PC-9 (cell line): ENCODE measurements at regions not wholly inside any gene's neighbourhood (a gene's known extent, or its start where the extent isn't known, plus 50 kb on each side); places are given as distances from the start of the nearest gene placed in this dataset.

Source experiments
- BruUV-seq: library from RNA; stranded (reverse); fragments of 400-500 nt; replicated peaks from 2 replicates; lab custom pipeline; 2021; lab: Mats Ljungman, UMichigan
- CTCF ChIA-PET: fragments of 300-600 bp; sonication (Branson Sonifier 250); formaldehyde crosslinking; loops from one replicate; lab custom pipeline; 2022; ENCODE audit warnings: antibody characterized with exemption; lab: Charles Lee
- POLR2A ChIA-PET: fragments of 300-600 bp; sonication (Branson Sonifier 250); formaldehyde crosslinking; loops from one replicate; lab custom pipeline; 2022; ENCODE audit warnings: antibody characterized with exemption; ENCODE audit not compliant: unreplicated experiment; lab: Charles Lee
- DNase-seq, 2 experiments: peaks; one replicate each; pipeline versions ENCODE4 v3.0.0 to v3.0.0-alpha.2; 2015 to 2022; ENCODE audit warnings: mixed read lengths in 1 of 2
- H2AFZ ChIP-seq: fragments of 200-600 bp; sonication (generic); 2 replicates; pipeline ENCODE4 v1.8.1; 2017; ENCODE audit warnings: antibody characterized with exemption
- H3F3A ChIP-seq: fragments of 200-600 bp; sonication (generic); 2 replicates; pipeline ENCODE4 v1.8.1; 2017; ENCODE audit warnings: antibody characterized with exemption, mild to moderate bottlenecking, low read depth; ENCODE audit not compliant: insufficient read depth
- H3K27ac ChIP-seq: fragments of 200-600 bp; sonication (generic); 2 replicates; pipeline ENCODE4 v1.6.1; 2016; ENCODE audit warnings: mixed run types
- H3K27me3 ChIP-seq: fragments of 200-600 bp; sonication (generic); 2 replicates; pipeline ENCODE4 v1.6.1; 2016; ENCODE audit warnings: low read depth, mixed run types; ENCODE audit not compliant: insufficient read depth
- H3K36me3 ChIP-seq: fragments of 200-600 bp; sonication (generic); 2 replicates; pipeline ENCODE4 v1.6.1; 2016; ENCODE audit warnings: low read depth, mixed run types
- H3K4me1 ChIP-seq: fragments of 200-600 bp; sonication (generic); replicated peaks from 2 replicates; pipeline ENCODE4 v1.6.1; 2016; ENCODE audit warnings: mixed run types; ENCODE audit not compliant: insufficient read depth
- H3K4me2 ChIP-seq: fragments of 200-600 bp; sonication (generic); 2 replicates; pipeline ENCODE4 v1.6.1; 2017; ENCODE audit warnings: mixed run types
- H3K4me3 ChIP-seq: fragments of 200-600 bp; sonication (generic); 2 replicates; pipeline ENCODE4 v1.6.1; 2016; ENCODE audit warnings: mixed run types
- H3K79me2 ChIP-seq: fragments of 200-600 bp; sonication (generic); 2 replicates; pipeline ENCODE4 v1.6.1; 2017; ENCODE audit warnings: low read depth, mixed run types
- H3K9me2 ChIP-seq: fragments of 200-600 bp; sonication (generic); 2 replicates; pipeline ENCODE4 v1.8.1; 2017; ENCODE audit warnings: mild to moderate bottlenecking; ENCODE audit not compliant: insufficient read depth
- H3K9me3 ChIP-seq: fragments of 200-600 bp; sonication (generic); 2 replicates; pipeline ENCODE4 v1.8.1; 2016; ENCODE audit warnings: low read depth; ENCODE audit not compliant: insufficient read depth
- H4K20me1 ChIP-seq: fragments of 200-600 bp; sonication (generic); 2 replicates; pipeline ENCODE4 v1.8.1; 2017; ENCODE audit not compliant: insufficient read depth
- CTCF ChIP-seq: fragments of 200-600 bp; sonication (generic); conservative IDR thresholded peaks from 2 replicates; pipeline ENCODE4 v1.6.1; 2017; ENCODE audit warnings: mixed run types, antibody characterized with exemption, mild to moderate bottlenecking, moderate library complexity
- EZH2 ChIP-seq: fragments of 200-600 bp; sonication (generic); IDR thresholded peaks from 2 replicates; pipeline ENCODE4 v1.8.0; 2017; ENCODE audit warnings: antibody characterized with exemption, low read depth
- intact Hi-C: fragments of 100-400 bp; cut with micrococcal nuclease; formaldehyde crosslinking; loops from one replicate; pipeline ENCODE4 v1.10.0; 2022; ENCODE audit not compliant: unreplicated experiment

DNA sequence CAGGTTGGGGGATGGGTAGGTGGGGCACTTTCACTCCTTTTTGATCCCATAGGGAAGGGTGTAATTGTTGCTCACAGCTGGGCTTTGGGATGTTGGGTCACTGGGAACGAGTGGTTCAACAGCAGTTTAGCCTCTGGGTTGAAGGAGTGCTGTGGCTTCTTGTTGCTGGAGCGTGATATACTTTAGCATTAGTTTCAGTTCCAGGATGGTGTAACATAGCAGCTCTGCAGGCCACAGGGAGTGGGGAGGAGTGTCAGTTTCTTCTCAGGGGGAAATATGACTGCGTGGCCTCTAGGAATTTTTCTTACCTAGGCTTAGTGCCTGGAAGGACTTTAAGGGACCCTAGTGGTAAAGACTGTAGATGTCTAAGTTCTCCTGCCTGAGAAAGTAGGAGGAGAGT lies 1105.3 kb upstream of the TMPRSS15 start:
- CTCF ChIA-PET = no interaction called here

GRCh38 chr21:19510057-19510456 lies 1106.5 kb upstream of the TMPRSS15 start:
- no TSS peak for BruUV-seq

More for the DNA sequence above, 1105.3 kb upstream of the TMPRSS15 start:
- Histone ChIP-seq H3K4me2 (no peak overlapping the region), H3K36me3 (no peaks in the 10 kb centered on the region), H2AFZ (no peak overlapping the region), H3K9me2 (no peaks in the 10 kb centered on the region), H3K4me1 (no peaks in the 10 kb centered on the region), H3K4me3 (no peak overlapping the region), H3K79me2 (no peaks in the 10 kb centered on the region), H3K27me3 (no peaks in the 10 kb centered on the region), H3F3A (no peaks in the 10 kb centered on the region), H3K9me3 (no peaks in the 10 kb centered on the region), H3K27ac (no peak overlapping the region), H4K20me1 (no peaks in the 10 kb centered on the region)
- POLR2A ChIA-PET = no interaction called here
- TF ChIP-seq CTCF (no peak), EZH2 (no peak)
- BruUV-seq = no TSS peak
- DNase-seq = no peak
- intact Hi-C loops = loop anchor here (5.0 kb wide), 1 partner anchor 1373 kb away; no protein-coding TSS in a partner anchor

DNA sequence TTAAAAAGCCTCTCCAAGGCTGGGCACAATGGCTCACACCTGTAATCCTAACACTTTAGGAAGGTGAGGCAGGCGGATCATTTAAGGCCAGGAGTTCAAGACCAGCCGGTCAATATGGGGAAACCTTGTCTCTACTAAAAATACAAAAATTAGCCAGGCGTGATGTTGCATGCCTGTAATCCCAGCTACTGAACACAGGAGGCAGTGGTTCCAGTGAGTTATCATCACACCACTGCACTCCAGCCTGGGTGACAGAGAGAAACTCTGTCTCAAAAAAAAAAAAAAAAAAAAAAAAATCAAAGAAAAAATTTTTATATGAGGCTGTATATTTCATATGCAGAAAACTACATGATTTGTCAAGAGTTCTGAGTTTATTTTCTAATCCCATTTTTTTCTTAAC lies 1107.1 kb upstream of the TMPRSS15 start:
- H3K9me2 ChIP-seq = no peaks in the 10 kb centered on the region
- H3F3A ChIP-seq = no peaks in the 10 kb centered on the region
- ChIA-PET CTCF (no interaction called here), POLR2A (no interaction called here)
- H3K4me2 ChIP-seq = no peak overlapping the region
- H3K4me3 ChIP-seq = no peak overlapping the region
- TF ChIP-seq EZH2 = no peak
- no peak for TF ChIP-seq CTCF
- H3K36me3 ChIP-seq = no peaks in the 10 kb centered on the region
- H4K20me1 ChIP-seq = no peaks in the 10 kb centered on the region
- no peaks in the 10 kb centered on the region for H3K79me2 ChIP-seq
- no peak overlapping the region for H3K27ac ChIP-seq
- no peaks in the 10 kb centered on the region for H3K9me3 ChIP-seq
- H2AFZ ChIP-seq = no peak overlapping the region
- BruUV-seq = no TSS peak
- intact Hi-C loops = no loop called here
- no peak for DNase-seq
- H3K4me1 ChIP-seq = no peaks in the 10 kb centered on the region
- H3K27me3 ChIP-seq = no peaks in the 10 kb centered on the region

More at GRCh38 chr21:19510057-19510456, 1106.5 kb upstream of the TMPRSS15 start:
- Histone ChIP-seq H3K9me3 (no peaks in the 10 kb centered on the region), H3K27me3 (no peaks in the 10 kb centered on the region), H3F3A (no peaks in the 10 kb centered on the region), H3K4me3 (no peak overlapping the region), H3K27ac (no peak overlapping the region), H3K36me3 (no peaks in the 10 kb centered on the region), H3K9me2 (no peaks in the 10 kb centered on the region), H2AFZ (no peak overlapping the region), H4K20me1 (no peaks in the 10 kb centered on the region), H3K4me2 (no peak overlapping the region), H3K79me2 (no peaks in the 10 kb centered on the region), H3K4me1 (no peaks in the 10 kb centered on the region)
- TF ChIP-seq EZH2 = no peak
- no peak for TF ChIP-seq CTCF
- intact Hi-C loops = no loop called here
- DNase-seq = no peak
- CTCF ChIA-PET = no interaction called here
- POLR2A ChIA-PET = no interaction called here
